Ramos (cell line): ENCODE measurements at regions not wholly inside any gene's neighbourhood (a gene's known extent, or its start where the extent isn't known, plus 50 kb on each side); places are given as distances from the start of the nearest gene placed in this dataset.

Experiments used
- in situ Hi-C: fragments of 300-500 bp; cut with MboI; formaldehyde crosslinking; loops from one replicate; pipeline ENCODE4 v1.14.3; 2022; ENCODE audit warnings: low sequenced_read_pairs; ENCODE audit not compliant: unreplicated experiment

DNA sequence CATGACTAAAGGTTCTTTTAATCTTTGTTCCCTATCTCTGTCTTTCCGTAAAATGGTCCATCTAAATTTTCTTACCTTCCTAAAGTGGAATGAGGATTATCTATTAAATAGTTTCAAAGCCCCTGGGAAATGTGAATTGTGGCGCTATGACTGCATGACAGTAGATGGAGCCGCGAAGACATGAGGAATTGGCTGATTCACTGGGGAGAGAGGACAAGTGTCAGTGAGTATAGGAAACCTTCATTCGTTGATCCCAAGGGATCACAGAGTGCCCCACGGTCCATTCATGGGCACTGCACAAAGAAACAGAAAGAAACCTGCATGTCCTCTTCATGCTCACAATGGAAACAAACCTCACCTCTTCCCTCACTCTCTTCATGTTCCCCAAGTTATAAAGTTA, 479.3 kb upstream of the BTBD3 start:
- in situ Hi-C loops: no loop called here

DNA sequence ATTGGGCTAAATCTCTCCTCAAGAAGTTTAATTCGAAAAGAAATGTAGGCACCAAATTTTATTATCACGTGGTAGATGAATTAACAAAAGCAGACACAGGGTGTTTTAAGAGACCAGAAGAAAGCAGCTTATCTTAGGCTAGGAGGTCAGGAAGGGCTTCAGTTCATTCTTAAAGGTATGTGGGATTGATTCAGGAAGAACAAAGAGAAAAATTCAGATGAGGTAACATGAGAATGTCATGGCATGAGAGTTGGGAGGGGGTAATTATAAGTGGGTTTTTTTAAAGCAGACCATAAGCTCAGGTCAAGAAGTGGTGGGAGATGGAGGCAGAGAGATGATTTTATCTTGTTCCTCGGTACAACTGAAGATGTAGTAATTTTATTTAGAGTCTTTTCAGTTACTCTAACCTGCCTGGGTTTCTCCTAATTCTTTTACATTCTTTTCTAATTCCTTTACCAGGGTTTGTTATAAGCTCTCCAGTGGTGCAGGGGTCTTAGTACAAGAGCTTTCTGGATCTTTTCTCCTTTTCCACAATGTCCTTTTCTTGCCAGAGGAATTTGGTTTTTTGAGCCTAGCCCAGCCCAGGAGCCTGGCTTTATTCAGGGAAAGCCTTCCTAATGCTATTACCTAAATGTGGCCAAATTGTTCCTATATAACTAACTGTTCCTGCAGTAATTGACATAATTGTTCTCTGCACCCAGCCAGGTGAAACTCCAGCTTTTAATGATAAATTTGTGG, 474.1 kb upstream of the BTBD3 start:
- in situ Hi-C loops: no loop called here

DNA sequence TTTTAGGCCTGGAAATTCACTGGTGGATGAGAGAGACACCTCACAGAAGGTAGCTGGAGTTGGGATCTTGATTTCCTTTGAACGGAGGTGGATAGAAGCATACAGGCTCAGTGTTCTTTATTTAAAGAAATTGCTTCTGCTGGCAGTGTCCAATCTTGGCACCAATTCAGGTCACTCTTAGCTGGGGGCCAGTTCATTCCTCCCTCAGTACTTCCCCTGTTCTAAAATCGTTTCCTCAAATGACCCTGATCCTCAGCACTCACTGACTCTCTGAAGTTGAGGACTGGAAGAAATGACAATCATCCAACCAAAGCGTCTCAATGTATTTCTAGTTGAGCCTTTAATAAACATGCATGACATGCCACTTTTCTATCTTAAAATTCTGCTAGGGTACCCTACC, 472.5 kb upstream of the BTBD3 start:
- in situ Hi-C loops: no loop called here

DNA sequence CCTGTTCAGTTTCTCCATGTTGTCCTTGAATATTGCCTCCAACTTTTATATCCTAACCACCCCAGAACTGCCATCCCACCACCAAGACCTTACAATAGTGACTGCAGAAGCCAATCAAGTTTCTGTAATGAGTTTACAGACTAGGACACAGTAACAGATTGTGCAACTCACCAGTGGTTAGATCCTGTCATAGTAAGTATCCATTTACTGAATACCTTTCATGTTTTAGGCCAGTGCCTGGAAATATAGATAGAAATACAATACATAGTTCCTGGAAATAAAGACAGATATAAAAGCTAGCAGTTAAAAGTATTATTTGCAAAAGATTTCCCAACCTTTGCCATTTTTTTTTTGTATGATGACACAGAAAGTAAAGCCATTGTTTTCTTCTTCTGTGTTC, 471.8 kb upstream of the BTBD3 start:
- in situ Hi-C loops: no loop called here

DNA sequence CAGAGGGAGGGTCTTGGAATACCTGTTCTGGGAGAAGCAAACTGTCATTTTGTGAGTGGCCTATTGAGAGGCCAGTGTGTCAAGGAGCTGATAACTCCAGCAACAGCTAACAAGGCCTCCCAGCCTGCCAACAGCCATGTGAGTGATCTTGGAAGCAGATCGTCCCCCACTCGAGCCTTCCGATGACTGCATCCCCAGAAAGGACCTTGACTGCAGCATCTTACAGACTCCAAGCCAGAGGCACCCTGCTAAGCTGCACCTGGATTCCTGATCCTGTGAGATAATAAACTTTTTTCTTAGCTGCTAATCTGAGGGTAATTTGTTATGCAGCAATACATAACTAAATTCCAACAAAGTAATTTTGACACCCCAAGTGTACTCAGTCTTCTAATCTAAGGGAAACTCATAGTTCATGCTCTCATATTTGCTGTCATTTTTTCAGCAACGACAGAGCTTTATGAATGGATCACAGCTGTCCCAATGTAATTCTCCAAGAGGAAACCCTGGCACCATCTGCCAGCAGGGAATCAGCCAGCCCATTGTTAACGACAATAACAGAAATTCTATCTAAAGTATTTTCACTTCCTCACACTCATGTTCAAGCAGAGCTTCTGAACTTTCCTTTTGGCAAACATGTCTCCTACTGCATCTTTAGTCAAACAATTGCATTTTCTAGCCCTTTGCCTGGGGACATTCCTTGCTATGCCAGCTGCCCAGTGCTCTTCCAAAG, 470.2 kb upstream of the BTBD3 start:
- in situ Hi-C loops: no loop called here

DNA sequence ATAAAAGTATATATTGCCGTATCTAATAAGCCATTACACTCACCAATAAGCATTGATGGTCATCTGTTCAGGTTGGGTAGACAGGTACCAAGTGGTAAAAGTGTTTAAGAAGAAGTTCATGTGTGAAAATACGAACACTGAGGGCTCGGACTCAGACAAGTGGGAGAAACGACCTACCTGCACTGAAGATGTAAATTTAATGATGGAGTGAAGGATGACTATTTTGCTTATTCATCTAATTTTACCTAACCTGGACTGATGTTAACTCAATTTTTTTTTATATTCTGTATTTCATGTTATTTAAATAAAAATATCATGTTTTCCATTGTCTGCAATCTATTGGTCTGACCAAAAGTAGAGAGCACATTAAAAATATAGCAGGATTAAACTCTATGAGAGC, 469.1 kb upstream of the BTBD3 start:
- in situ Hi-C loops: no loop called here

DNA sequence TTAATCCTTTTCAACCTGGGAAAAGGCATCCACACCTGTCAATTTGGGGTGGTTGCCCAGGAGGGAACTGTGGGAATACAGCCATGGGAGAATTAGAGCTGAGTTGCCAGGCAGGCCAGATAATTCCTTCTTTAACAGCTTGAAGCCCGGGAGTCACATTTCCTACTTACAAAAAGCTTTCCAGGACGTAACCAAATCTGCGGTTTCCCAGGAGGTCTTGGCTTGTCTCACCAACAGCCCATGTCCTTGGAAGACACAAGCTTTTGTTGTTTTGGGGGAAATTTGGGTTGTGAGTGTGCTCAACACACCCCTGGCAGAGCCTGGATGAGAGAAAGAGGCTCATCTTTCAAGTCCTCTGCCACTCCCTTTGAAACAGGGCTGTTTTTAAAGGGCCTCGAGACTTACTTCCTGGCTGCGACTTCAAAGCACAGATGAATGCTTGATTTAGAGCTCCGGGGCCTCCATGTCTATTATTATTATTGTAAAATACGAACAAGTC, 465.9 kb upstream of the BTBD3 start:
- in situ Hi-C loops: no loop called here

DNA sequence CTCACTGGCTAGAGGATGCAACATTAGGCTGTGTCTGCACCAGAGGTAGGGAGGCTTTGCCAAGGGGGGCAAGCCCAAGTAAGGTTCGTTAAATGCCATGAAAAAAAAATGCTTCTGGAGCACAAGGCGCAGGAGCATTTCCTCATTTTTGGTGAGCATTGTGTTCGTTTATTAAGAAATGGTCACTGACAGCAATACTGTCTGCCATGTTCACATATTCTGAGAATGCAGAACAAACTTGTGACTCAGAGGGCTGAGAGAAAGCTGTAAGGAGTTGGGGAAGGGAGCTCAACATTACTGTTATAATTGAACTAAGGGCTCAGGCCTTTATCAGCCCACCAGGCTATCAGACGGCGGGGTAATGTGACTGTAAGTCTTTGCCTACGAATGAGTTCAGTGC, 465.4 kb upstream of the BTBD3 start:
- in situ Hi-C loops: no loop called here

DNA sequence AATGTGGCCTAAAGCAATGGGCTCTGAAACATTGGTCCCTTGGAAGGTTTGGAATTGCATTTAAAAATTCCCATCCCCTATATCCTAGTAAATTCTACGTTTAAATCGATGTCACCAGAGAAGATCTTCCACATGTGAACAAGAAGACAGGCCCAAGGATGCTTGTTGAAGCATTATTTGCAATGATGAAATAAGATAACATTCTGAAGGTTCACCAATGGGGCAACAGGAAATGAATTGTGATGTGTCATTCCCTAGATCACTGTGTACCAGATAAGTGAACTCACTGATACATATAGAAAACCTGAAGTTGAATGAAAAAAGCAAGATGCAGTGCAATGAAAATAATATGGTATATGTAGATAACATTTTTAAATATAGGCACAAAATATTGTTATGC, 464.3 kb upstream of the BTBD3 start:
- in situ Hi-C loops: no loop called here

DNA sequence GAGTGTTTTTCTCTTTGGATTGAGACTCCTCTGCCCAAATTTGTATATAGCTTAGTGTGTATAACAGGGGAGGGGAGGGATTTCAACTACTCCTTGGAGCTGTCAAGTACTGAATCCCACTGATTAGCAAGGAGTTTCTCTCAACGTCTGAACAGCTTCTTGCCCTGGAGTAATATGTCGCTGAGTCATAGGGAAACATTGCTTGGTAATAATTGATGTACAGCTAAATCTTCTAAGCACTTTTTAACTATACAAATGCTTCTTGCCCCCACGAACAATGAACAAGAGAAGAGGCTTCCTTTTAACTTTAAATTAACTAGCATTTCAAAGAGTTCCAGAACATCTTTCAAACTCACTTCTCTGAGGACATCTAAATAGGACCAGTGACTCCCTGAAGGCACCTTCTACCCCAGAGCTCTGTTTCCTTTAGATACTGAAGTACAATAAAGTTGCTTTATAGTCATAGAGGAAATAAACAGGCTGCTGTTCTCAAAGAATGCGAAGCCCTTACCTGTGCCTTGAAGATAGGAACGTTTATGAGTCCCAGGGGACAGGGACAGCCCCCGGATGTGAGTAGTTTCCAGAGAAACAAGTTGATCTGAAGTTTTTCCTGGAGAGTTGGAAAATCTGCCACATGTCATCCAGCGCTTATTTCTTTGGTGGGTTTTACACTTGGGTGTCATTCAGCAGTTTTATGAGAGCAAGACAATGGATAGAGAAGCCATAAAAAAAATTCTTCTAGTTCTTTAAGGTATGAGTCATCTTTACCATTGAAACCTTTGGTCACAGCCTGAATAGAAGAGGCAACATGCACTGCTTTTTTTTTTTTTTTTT, 462.5 kb upstream of the BTBD3 start:
- in situ Hi-C loops: no loop called here

DNA sequence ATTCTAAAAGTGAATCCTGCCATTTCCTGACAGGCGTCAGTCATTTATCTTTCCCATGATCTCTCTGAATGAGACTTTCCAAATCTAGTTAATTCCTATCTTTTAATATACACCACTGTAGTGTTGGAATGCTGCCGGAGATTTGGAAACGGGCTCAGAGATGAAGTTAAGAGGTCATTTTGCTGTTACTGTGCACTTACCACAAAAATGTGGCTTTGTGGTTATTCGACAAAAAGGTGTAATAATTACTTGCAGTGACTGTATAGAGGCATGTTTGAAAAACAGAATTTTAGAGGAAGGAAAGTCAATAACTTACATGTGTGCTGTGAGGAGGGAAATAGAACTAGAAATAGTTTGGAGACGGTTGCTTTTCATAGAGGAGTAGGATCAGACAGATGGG, 460.2 kb upstream of the BTBD3 start:
- in situ Hi-C loops: no loop called here

DNA sequence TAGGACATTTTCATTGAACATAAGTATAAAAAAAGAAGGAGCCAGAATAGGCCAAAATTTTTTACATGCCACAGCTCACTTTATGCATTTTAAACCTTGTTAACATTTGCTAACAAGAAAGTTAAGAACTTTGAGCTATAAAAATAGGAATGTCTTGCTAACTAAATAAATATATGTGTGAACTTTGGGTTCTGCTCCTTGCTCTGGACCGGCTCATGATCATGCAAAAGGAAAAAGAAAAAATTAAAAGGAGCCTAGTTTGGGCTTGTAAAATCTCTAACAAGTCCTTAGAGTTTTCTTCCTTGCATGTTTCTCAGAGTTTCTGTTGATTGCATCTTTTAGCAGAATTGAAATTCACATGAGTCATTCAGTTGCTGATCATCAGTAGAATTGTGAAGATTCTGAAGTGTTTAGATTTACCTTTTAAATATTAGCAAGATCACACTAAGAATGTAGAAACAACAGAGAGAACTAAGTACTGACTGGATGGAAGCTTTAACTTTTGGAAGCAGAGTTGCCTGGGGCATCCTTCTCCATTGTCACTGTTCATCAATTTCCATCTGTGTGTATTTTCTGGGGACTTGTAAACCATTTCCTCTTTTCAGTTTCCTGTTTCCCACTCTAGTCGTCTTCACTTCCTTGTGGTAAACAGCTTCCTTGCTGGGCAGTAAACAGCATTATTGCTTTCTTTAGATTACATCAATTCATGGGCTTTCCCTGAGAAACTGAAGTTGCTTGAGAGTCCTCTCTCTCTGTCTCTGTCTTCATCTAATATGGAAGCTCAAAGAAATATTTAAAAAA, 458.4 kb upstream of the BTBD3 start:
- in situ Hi-C loops: no loop called here

DNA sequence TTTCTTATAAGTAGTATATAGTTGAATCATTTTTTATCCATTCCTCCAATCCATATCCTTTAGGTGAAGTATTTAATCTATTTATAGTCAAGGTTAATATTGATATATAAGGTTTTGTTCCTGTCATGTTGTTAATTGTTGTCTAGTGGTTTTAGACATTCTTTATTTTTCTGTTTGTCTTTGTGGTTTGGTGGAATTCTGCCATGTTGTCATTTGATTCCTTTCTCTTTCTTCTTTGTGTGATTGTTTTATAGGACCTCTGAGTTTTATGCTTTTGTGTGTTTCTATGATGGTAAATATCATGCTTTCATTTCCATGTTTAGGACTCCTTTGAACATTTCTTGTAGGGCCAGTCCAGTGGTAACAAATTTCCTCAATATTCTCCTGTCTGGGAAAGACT, 450.3 kb upstream of the BTBD3 start:
- in situ Hi-C loops: no loop called here

DNA sequence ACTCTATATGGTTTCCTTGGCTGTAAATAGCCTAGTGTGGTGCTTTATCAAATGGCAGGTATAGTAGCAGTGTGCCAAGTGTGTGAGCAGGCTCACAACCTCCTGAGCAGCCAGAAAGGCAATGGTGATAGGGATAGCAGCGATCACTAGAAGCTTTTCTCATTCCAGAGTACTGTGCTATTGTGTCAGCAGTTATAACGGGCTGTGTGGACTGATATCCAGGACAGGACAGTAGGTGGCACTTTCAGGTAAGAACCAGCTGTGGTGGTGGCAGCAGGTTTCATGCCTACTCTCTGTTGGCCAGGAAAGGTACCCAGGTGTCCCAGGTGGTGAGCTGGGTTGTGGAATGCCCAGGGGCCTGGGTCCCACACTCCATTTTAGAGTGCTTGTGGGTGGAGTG, 448.8 kb upstream of the BTBD3 start:
- in situ Hi-C loops: no loop called here

DNA sequence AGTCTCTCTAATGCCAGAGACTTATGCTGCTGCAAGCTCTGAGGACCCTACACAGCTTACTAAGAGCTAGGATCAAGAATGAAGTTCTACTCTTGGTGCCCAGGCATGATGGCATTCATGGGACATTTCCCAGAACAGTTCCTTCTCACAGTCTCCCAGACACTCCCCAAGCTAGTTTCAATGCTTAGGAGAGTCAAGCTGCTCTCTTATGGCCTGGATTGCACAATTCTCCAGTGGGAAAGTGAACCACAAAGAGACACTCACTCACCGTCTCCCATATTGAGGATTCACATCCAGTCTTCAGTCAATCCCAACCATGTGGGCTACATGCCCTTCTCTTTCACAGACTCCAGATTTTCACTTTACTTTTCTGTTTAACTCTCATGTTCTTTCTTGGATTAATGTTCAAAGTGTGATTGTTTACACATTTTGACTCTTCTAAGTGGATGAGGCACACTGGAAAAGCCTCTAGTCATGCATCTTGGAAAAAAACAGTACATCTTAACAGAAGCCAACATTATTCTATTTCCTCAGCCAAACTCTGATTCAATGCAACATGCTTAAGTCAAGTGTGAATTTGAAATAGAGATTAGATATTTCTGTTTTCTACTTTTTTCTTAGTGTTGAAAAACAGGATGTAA, 447.8 kb upstream of the BTBD3 start:
- in situ Hi-C loops: no loop called here

DNA sequence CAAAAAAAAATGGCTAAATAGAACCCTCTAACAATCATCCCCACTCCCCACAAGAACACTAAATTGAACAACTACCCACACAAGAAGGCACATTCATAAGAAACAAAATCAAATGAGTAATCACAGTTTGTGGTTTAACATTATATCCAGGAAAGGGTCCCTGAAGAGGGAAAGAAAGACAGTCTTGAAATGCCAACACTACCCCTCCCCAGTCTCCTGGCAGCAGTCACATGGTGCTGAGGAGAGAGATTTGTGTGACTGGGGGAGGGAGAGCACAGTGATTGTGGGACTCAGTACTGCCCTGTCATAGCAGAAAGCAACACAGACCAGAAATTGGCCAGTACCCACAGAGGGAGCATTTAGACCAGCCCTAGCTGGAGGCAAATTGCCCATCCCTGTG, 443.7 kb upstream of the BTBD3 start:
- in situ Hi-C loops: no loop called here

DNA sequence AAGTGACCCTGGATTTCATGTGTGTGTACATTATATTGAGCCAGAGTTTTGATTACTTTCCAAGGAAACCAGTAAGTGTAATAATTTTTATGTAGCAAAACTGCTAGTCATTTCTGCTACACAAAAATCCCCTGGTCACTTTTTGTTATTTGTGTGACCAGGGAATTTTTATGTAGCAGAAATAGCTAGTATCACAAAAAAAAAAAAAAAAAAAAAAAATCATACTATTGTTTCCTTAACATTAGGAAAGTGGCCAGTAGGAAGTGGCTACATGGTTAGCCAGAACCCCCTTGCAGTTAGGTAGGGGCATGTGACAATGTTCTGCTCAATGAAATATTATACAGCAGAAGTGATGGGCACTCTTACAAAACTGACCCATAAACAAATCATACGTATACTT, 434.0 kb upstream of the BTBD3 start:
- in situ Hi-C loops: no loop called here

DNA sequence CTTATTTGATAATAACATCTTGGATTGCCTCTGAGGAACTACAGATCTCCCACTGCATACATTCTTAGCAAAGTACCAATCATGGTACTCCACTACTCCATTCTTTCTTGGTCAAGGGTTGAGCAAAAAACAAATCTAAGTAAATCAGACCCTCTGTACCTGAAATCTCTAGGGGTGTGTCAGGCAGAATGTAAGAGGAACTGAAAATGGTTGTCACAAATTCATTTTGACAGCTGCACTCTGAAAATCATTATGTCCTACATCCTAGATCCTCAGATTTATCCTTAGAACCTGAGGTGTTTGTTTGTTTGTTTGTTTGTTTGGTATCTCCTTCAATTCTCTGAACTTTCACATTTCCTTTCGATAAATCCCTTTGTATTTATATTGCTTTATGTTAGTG, 433.2 kb upstream of the BTBD3 start:
- in situ Hi-C loops: no loop called here

DNA sequence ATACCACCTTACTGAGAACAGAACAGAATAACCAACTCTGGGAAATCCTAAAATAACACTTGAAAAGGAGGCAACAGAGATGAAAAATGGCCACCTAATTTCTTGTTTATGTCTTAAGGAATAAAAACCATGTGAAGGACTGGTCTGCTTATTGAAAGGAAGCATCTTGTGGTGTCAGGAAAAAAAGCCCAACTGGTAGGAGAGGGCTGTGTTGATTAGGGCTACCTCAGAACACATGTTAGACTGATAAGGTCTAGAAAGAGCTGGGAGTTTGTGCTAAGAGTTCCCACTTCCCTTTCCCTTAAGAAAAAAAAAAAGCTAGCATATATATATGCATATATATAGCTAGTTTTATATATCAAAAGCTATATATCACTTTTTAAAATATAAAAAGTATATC, 425.3 kb upstream of the BTBD3 start:
- in situ Hi-C loops: no loop called here

DNA sequence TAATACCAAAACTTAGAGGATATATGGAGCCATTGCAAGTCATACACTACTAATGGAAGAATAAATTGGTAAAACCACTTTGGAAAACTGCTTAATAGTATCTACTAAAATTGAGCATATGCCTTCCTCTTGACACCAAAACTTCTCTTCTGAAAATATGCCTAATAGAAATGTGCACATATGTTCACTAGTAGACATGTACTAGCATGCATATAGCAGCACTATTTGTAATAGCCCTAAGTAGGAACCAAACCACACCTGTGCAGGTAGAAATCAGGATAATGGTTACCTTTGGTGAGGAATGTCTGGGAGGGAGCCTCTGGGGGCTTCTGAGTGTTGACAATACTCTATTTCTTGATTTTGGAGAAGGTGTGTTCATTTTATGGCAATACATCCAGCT, 424.8 kb upstream of the BTBD3 start:
- in situ Hi-C loops: no loop called here
